ENCODE measurements at regions not wholly inside any gene's neighbourhood (a gene's known extent, or its start where the extent isn't known, plus 50 kb on each side); places are given as distances from the start of the nearest gene placed in this dataset.

GRCh38 chr18:43886341-43886740 is 609.1 kb upstream of the SYT4 start:
- DNase-seq = no peak
- H3K36me3 ChIP-seq (ENCODE audit: low read depth, missing control alignments) = no peaks in the 10 kb centered on the region
- H3K27me3 ChIP-seq = no peaks in the 10 kb centered on the region
- no peak for TF ChIP-seq POLR2A (IDR thresholded peaks at IDR 0.05)
- no peak for TF ChIP-seq CTCF (IDR thresholded peaks at IDR 0.05)
- no peak overlapping the region for H3K4me3 ChIP-seq
- WGBS, 2 donors = 89% methylated on average over 1 of the region's 1 CpG
- H3K4me1 ChIP-seq = no peaks in the 10 kb centered on the region
- intact Hi-C loops (cut with DNase I; ENCODE audit: low total_unique reads) = no loop called here
- no peak overlapping the region for H3K27ac ChIP-seq
- no peaks in the 10 kb centered on the region for H3K9me3 ChIP-seq

DNA sequence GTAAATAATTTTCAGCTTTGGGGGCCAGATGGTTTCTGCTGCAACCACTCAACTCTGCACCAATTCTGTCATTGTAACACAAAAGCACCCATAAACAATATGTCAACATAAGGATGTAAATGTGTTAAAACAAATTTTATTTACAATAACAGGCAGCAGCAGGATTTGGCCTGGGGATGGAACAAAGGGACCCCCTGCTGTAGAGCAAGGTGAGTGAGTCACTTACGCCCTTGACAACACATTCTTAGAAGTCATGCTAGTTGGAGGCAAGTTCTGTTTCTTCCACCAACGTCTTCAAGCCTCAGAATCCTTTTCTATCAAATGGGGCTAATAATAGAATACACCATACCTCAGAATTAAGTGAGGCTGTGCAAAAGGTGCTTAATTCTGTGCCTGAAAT is 610.2 kb upstream of the SYT4 start:
- H3K4me1 ChIP-seq = no peaks in the 10 kb centered on the region
- H3K36me3 ChIP-seq (ENCODE audit: low read depth, missing control alignments) = no peaks in the 10 kb centered on the region
- no peaks in the 10 kb centered on the region for H3K27me3 ChIP-seq
- no peak overlapping the region for H3K4me3 ChIP-seq
- intact Hi-C loops (cut with DNase I; ENCODE audit: low total_unique reads) = no loop called here
- no peak overlapping the region for H3K27ac ChIP-seq
- H3K9me3 ChIP-seq = no peaks in the 10 kb centered on the region
- 81 to 89% methylated on average over 2 of the region's 2 CpGs for WGBS, 2 donors
- no peak for DNase-seq
- TF ChIP-seq POLR2A (IDR thresholded peaks at IDR 0.05) (no peak), CTCF (IDR thresholded peaks at IDR 0.05) (no peak)

DNA sequence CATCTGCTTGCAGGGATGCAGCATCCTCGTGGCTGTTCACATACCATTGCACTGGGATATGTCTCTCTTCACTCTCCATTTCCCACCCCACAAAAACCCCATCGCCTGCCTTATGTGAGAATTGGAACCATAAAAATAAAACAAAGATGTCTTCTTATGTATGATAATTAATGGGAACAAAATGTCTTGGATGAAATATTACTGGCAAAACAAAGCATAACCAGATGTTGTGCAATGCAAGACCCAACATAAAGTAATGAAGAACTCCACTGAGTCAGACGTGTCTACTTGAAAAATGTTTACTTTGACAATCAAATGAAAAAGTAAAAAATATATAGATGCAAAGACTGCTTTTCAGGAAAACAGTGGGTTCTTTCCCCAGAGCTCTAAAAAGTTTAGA is 611.3 kb upstream of the SYT4 start:
- Histone ChIP-seq H3K9me3 (no peaks in the 10 kb centered on the region), H3K27me3 (no peaks in the 10 kb centered on the region), H3K27ac (no peak overlapping the region), H3K4me3 (no peak overlapping the region), H3K4me1 (no peaks in the 10 kb centered on the region), H3K36me3 (ENCODE audit: low read depth, missing control alignments) (no peaks in the 10 kb centered on the region)
- 42 to 56% methylated on average over 3 of the region's 3 CpGs for WGBS, 2 donors
- no peak for DNase-seq
- intact Hi-C loops (cut with DNase I; ENCODE audit: low total_unique reads) = no loop called here
- TF ChIP-seq POLR2A (IDR thresholded peaks at IDR 0.05) (no peak), CTCF (IDR thresholded peaks at IDR 0.05) (no peak)

DNA sequence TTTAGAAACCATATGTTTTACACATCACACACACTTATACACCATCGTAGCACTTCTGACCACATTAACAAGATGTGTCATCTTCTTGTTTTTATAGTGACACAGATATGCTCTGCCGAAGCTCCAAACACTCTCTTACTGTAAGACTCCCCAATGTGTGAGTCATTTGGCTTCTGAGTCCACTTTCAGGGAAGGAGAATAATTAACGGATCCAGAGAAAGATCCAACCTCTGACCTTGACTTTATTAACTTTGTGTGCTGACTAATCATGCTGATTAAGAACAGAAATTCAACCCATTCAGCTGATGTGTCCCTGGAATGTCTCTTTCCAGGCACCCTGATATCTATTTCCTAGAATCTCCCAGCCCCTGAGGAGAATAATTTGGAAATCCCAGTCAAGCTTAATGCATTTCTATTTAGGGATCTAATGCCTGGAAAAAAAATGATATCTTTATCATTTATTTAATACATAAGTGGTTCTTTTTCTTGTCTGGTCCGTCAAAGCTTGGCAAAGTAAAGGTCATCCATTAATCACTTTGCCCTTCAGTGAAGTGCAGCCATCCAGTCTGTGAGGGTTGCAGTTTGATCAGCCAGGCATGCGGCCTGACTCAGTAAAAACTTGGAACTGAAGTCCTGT is 615.8 kb upstream of the SYT4 start:
- no peaks in the 10 kb centered on the region for H3K9me3 ChIP-seq
- WGBS, 2 donors = 39 to 43% methylated on average over 5 of the region's 5 CpGs
- H3K27me3 ChIP-seq = no peaks in the 10 kb centered on the region
- H3K27ac ChIP-seq = no peak overlapping the region
- intact Hi-C loops (cut with DNase I; ENCODE audit: low total_unique reads) = no loop called here
- no peaks in the 10 kb centered on the region for H3K4me1 ChIP-seq
- no peaks in the 10 kb centered on the region for H3K36me3 ChIP-seq (ENCODE audit: low read depth, missing control alignments)
- no peak overlapping the region for H3K4me3 ChIP-seq
- TF ChIP-seq CTCF (IDR thresholded peaks at IDR 0.05) (no peak), POLR2A (IDR thresholded peaks at IDR 0.05) (no peak)
- DNase-seq = no peak

DNA sequence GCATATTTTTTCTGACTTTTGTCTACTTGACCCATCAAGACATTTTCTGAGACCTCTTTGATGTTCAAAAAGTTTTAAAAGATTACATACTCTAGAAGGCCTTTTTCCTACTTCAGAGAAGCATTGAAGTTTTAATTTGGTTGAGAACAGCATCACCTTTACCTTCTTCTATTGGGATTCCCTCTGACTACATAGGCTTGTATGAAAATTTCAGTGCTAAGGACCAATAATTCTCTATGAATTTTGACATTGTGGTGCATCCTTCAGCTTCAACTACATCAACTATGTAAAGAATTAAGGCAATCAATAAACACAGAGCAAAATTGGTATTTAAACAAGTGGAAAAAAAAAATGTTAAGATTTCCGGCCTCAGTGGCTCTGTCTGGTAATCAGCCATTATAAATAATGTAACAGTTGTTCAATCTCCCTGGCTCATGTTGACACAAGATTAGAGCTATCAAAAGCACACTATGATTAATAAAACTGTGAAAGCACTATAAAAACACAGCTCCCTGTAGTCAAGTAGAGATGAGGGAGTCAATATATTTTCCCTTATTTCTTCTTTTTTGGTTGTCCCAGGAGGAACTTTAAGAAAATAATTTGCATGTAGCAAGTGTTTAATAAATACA is 627.0 kb upstream of the SYT4 start:
- WGBS, 2 donors = 67 to 80% methylated on average over 1 of the region's 1 CpG
- no peaks in the 10 kb centered on the region for H3K36me3 ChIP-seq (ENCODE audit: low read depth, missing control alignments)
- H3K4me1 ChIP-seq = no peaks in the 10 kb centered on the region

More for the DNA sequence above, 627.0 kb upstream of the SYT4 start:
- no peak overlapping the region for H3K4me3 ChIP-seq
- no peak overlapping the region for H3K27ac ChIP-seq
- intact Hi-C loops (cut with DNase I; ENCODE audit: low total_unique reads) = no loop called here
- no peaks in the 10 kb centered on the region for H3K27me3 ChIP-seq
- H3K9me3 ChIP-seq = no peaks in the 10 kb centered on the region
- no peak for DNase-seq
- TF ChIP-seq POLR2A (IDR thresholded peaks at IDR 0.05) = no peak
- TF ChIP-seq CTCF (IDR thresholded peaks at IDR 0.05) = no peak
